Spleen (tissue), 7 donors: ENCODE measurements at regions not wholly inside any gene's neighbourhood (a gene's known extent, or its start where the extent isn't known, plus 50 kb on each side); places are given as distances from the start of the nearest gene placed in this dataset.

Source experiments
- POLR2A ChIP-seq, 3 donors: fragments of 450-650 bp; IDR thresholded peaks; one replicate each; pipeline ENCODE4 v1.5.1; 2017; ENCODE audit warnings: antibody characterized with exemption in 3 of 3, mild to moderate bottlenecking in 1 of 3
- TF ChIP-seq, protein P1 (sequence below), 11 experiments: fragments of 200-600 bp in 7 of 11; fragments of 450-650 bp in 4 of 11; sonication (generic) in 4 of 11; IDR thresholded peaks in 8 of 11; conservative IDR thresholded peaks in 3 of 11; 1 replicate in 7 of 11; 2 replicates in 4 of 11; pipeline versions ENCODE4 v1.4.0 to v1.8.0; 2016 to 2021; ENCODE audit warnings: antibody characterized with exemption in 11 of 11, inconsistent platforms in 4 of 11, mild to moderate bottlenecking in 1 of 11
- donor health status: DM: no; HTN: no; CAD: no; lungs with moderate emphysema.
- donor health status: DM: no; HTN: no; CAD: no.
- donor health status: DM: no; HTN: no; CAD: no.

DNA sequence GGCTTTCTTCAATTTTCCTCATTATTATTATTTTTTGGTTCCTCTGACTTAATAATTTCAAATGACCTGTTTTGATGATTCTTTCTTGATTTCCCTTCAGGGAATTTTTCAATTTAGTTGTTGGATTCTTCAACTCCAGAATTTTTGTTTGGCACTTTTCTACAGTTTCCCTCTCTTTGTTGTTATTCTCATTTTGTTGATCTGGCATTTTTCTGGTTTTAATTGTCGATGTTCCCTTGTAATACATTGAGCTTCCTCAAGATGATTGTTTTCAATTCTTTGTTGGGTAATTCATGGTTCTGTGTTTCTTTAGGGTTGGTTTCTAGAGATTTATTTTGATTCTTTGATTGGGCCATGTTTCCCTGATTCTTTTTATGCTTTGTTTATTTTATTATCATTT lies 67.8 kb upstream of the DNAJC1 start:
- TF ChIP-seq, protein P1, sequence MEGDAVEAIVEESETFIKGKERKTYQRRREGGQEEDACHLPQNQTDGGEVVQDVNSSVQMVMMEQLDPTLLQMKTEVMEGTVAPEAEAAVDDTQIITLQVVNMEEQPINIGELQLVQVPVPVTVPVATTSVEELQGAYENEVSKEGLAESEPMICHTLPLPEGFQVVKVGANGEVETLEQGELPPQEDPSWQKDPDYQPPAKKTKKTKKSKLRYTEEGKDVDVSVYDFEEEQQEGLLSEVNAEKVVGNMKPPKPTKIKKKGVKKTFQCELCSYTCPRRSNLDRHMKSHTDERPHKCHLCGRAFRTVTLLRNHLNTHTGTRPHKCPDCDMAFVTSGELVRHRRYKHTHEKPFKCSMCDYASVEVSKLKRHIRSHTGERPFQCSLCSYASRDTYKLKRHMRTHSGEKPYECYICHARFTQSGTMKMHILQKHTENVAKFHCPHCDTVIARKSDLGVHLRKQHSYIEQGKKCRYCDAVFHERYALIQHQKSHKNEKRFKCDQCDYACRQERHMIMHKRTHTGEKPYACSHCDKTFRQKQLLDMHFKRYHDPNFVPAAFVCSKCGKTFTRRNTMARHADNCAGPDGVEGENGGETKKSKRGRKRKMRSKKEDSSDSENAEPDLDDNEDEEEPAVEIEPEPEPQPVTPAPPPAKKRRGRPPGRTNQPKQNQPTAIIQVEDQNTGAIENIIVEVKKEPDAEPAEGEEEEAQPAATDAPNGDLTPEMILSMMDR (IDR thresholded peaks at IDR 0.05 in 8 of 11, conservative IDR thresholded peaks at IDR 0.05 in 3 of 11), result no peak
- TF ChIP-seq POLR2A (IDR thresholded peaks at IDR 0.05), result no peak
